22Rv1 (cell line): ENCODE measurements at regions not wholly inside any gene's neighbourhood (a gene's known extent, or its start where the extent isn't known, plus 50 kb on each side); places are given as distances from the start of the nearest gene placed in this dataset.

Source experiments
- H3K27ac ChIP-seq: fragments of 450-650 bp; 2 replicates; pipeline ENCODE4 v1.5.1; 2017
- CTCF ChIP-seq: fragments of 450-650 bp; IDR thresholded peaks from 2 replicates; pipeline ENCODE4 v1.5.1; 2017; ENCODE audit warnings: mild to moderate bottlenecking
- ZFX ChIP-seq: fragments of 450-650 bp; IDR thresholded peaks from 2 replicates; pipeline ENCODE4 v1.6.1; 2017; ENCODE audit warnings: antibody characterized with exemption, borderline replicate concordance

- TF ChIP-seq CTCF (no peak), ZFX (no peak)
Observed at GRCh38 chr5:57408714-57409113, 73.9 kb downstream of the ACTBL2 start.

GRCh38 chr5:57408285-57408684, 74.3 kb downstream of the ACTBL2 start:
- no peak overlapping the region for H3K27ac ChIP-seq
- no peak for TF ChIP-seq CTCF
- TF ChIP-seq ZFX, result no peak

More at GRCh38 chr5:57408714-57409113, 73.9 kb downstream of the ACTBL2 start:
- no peak overlapping the region for H3K27ac ChIP-seq

DNA sequence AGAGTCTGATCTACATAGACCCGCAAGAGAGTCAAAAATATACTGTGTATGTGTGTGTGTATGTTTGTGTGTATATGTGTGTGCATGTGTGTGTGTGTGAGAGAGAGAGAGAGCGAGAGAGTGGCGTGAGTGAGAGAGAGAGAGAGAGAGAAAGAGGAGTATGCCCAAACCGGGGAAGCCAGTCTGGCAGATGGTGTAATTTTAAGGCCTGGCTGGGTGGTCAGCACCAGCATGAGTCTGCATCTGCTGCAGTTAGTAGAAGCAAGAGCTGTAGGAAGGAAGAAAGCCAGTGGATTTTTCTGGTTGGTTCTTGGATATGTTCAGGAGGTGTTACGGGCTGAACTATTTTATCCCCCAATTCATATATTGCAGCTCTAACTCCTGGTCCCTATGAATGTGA, 75.2 kb downstream of the ACTBL2 start:
- H3K27ac ChIP-seq, result no peak overlapping the region
- TF ChIP-seq ZFX (no peak), CTCF (no peak)

GRCh38 chr5:57406641-57407040, 76.0 kb downstream of the ACTBL2 start:
- no peak overlapping the region for H3K27ac ChIP-seq
- TF ChIP-seq CTCF, result no peak
- no peak for TF ChIP-seq ZFX

DNA sequence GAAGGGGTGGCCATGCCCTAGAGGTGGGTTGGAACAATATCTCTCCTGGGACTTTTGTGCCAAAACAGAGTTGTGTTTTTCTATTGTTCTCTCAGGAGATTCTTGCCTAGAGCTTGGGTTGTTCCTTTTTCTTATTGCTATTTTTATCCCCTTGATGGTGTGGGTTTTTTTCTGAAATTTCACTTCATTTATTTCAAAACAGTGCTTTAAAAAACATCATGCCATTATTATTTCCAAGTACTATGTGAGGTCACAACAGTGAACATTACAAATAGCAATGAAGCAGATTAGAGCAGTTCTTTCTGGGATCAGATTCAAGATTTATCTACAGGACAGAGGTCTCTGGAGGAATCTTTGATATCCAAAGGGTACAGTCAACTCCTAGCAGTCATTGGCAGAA, 76.6 kb downstream of the ACTBL2 start:
- H3K27ac ChIP-seq, result no peak overlapping the region
- TF ChIP-seq ZFX, result no peak
- TF ChIP-seq CTCF, result no peak

- H3K27ac ChIP-seq, result no peak overlapping the region
- no peak for TF ChIP-seq ZFX
- TF ChIP-seq CTCF, result no peak
Observed at GRCh38 chr5:57402761-57403160, 79.8 kb downstream of the ACTBL2 start.

GRCh38 chr5:57402348-57402747, 80.3 kb downstream of the ACTBL2 start:
- TF ChIP-seq CTCF, result no peak
- TF ChIP-seq ZFX, result no peak
- no peak overlapping the region for H3K27ac ChIP-seq
